CD14-positive monocyte (primary cell): ENCODE measurements at regions not wholly inside any gene's neighbourhood (a gene's known extent, or its start where the extent isn't known, plus 50 kb on each side); places are given as distances from the start of the nearest gene placed in this dataset.

Experiments used
- DNase-seq, 3 donors: peaks; one replicate each; pipeline ENCODE4 v3.0.0-alpha.2; 2011 to 2022
- H2AFZ ChIP-seq: 2 replicates; pipeline ENCODE4 v1.6.0; 2012; ENCODE audit warnings: mild to moderate bottlenecking, low read depth, low read length, inconsistent platforms; ENCODE audit not compliant: insufficient read depth, poor library complexity, severe bottlenecking
- H3K27ac ChIP-seq, 2 donors: 1 replicate in 1 of 2; 2 replicates in 1 of 2; pipeline ENCODE4 v1.5.1; 2012 to 2013; ENCODE audit warnings: low read length in 2 of 2, control low read depth in 1 of 2, inconsistent platforms in 1 of 2, low read depth in 1 of 2, mild to moderate bottlenecking in 1 of 2
- H3K27me3 ChIP-seq, 2 donors: one replicate each; pipeline versions ENCODE4 v1.6.0 to v1.6.1; 2011 to 2013; ENCODE audit warnings: low read length in 2 of 2; ENCODE audit not compliant: control insufficient read depth in 2 of 2, insufficient read depth in 2 of 2
- H3K36me3 ChIP-seq, 2 donors: replicated peaks in 1 of 2; 1 replicate in 1 of 2; 2 replicates in 1 of 2; pipeline versions ENCODE4 v1.5.1 to v1.6.1; 2012 to 2013; ENCODE audit warnings: low read length in 2 of 2, control low read depth in 1 of 2, inconsistent platforms in 1 of 2, mild to moderate bottlenecking in 1 of 2; ENCODE audit not compliant: insufficient read depth in 2 of 2, control insufficient read depth in 1 of 2
- H3K4me1 ChIP-seq, 2 donors: 1 replicate in 1 of 2; 2 replicates in 1 of 2; pipeline versions ENCODE4 v1.5.1 to v1.6.1; 2012 to 2013; ENCODE audit warnings: low read length in 2 of 2, control low read depth in 1 of 2, inconsistent platforms in 1 of 2, mild to moderate bottlenecking in 1 of 2, moderate library complexity in 1 of 2; ENCODE audit not compliant: insufficient read depth in 2 of 2, control insufficient read depth in 1 of 2
- H3K4me2 ChIP-seq: replicated peaks from 2 replicates; pipeline ENCODE3; 2012; ENCODE audit warnings: low read length, moderate library complexity, mild to moderate bottlenecking; ENCODE audit not compliant: poor library complexity, severe bottlenecking; ENCODE audit errors: extremely low read depth
- H3K4me3 ChIP-seq, 3 experiments: fragments of 200-600 bp in 1 of 3; sonication (generic) in 1 of 3; replicated peaks in 1 of 3; 1 replicate in 2 of 3; 2 replicates in 1 of 3; pipeline ENCODE4 v1.5.1; 2011 to 2013; ENCODE audit warnings: low read length in 3 of 3, mild to moderate bottlenecking in 3 of 3, control low read depth in 2 of 3, low read depth in 2 of 3, inconsistent platforms in 1 of 3, moderate library complexity in 1 of 3
- H3K79me2 ChIP-seq: 2 replicates; pipeline ENCODE4 v1.6.0; 2012; ENCODE audit warnings: mild to moderate bottlenecking, control low read depth, inconsistent platforms, low read length, moderate library complexity; ENCODE audit not compliant: insufficient read depth
- H3K9ac ChIP-seq: 2 replicates; pipeline ENCODE4 v1.6.0; 2017; ENCODE audit warnings: low read length, mild to moderate bottlenecking; ENCODE audit not compliant: insufficient read depth, poor library complexity, severe bottlenecking
- H3K9me3 ChIP-seq, 2 donors: replicated peaks in 1 of 2; 1 replicate in 1 of 2; 2 replicates in 1 of 2; pipeline versions ENCODE4 v1.5.1 to v1.6.1; 2012 to 2013; ENCODE audit warnings: low read length in 2 of 2, control low read depth in 1 of 2; ENCODE audit not compliant: control insufficient read depth in 1 of 2, insufficient read depth in 1 of 2
- H4K20me1 ChIP-seq: 2 replicates; pipeline ENCODE4 v1.6.0; 2012; ENCODE audit warnings: mild to moderate bottlenecking, low read length, control low read depth, moderate library complexity; ENCODE audit not compliant: insufficient read depth
- H3K27ac Mint-ChIP-seq, 7 donors: one replicate each; pipeline ENCODE4 v1.8.0; 2020; ENCODE audit warnings: mild to moderate bottlenecking in 7 of 7, mixed read lengths in 7 of 7, moderate library complexity in 6 of 7, inconsistent platforms in 2 of 7
- H3K27me3 Mint-ChIP-seq, 3 donors: one replicate each; pipeline ENCODE4 v1.8.0; 2021 to 2022; ENCODE audit warnings: low read depth in 3 of 3, mild to moderate bottlenecking in 3 of 3, mixed read lengths in 3 of 3, moderate library complexity in 3 of 3, inconsistent platforms in 1 of 3
- H3K36me3 Mint-ChIP-seq, 2 donors: one replicate each; pipeline ENCODE4 v1.8.0; 2020; ENCODE audit warnings: mixed read lengths in 2 of 2, inconsistent platforms in 1 of 2, mild to moderate bottlenecking in 1 of 2
- H3K4me1 Mint-ChIP-seq: one replicate; pipeline ENCODE4 v1.8.0; 2020; ENCODE audit warnings: mild to moderate bottlenecking, mixed read lengths
- H3K4me3 Mint-ChIP-seq, 2 donors: one replicate each; pipeline ENCODE4 v1.8.0; 2020; ENCODE audit warnings: mild to moderate bottlenecking in 2 of 2, mixed read lengths in 2 of 2, moderate library complexity in 1 of 2
- H3K9me3 Mint-ChIP-seq, 7 donors: one replicate each; pipeline ENCODE4 v1.8.0; 2020 to 2022; ENCODE audit warnings: mixed read lengths in 7 of 7, mild to moderate bottlenecking in 6 of 7, moderate library complexity in 6 of 7, inconsistent platforms in 2 of 7
- CTCF ChIP-seq: fragments of 200-600 bp; IDR thresholded peaks from one replicate; pipeline ENCODE4 v1.8.0; 2022; ENCODE audit warnings: antibody characterized with exemption, mild to moderate bottlenecking
- WGBS: methylation state at CpG from one replicate; pipeline ENCODE4 v1.1.5; 2013; ENCODE audit warnings: missing lambda C conversion rate; ENCODE audit not compliant: insufficient coverage; 5-methylcytosine and 5-hydroxymethylcytosine counted together
- intact Hi-C, 2 donors: fragments of 100-400 bp; cut with micrococcal nuclease; formaldehyde crosslinking; loops; one replicate each; pipeline versions ENCODE4 v1.15.0 to v1.15.1; 2023

- Histone ChIP-seq H2AFZ (no peak overlapping the region), H3K9ac (no peak overlapping the region), H3K9me3 (no peaks in the 10 kb centered on the region), H3K27ac (no peak overlapping the region), H3K4me3 (no peak overlapping the region), H3K27me3 (no peaks in the 10 kb centered on the region), H3K4me1 (no peaks in the 10 kb centered on the region), H3K4me2 (no peak overlapping the region), H3K79me2 (no peaks in the 10 kb centered on the region), H3K36me3 (no peaks in the 10 kb centered on the region), H4K20me1 (no peaks in the 10 kb centered on the region)
- no peak for TF ChIP-seq CTCF
- H3K4me3 Mint-ChIP-seq: no peak overlapping the region
- WGBS: 52% methylated on average over 7 of the region's 9 CpGs
- no peaks in the 10 kb centered on the region for H3K36me3 Mint-ChIP-seq
- peaks cover 0 to 10% (median 2%) of the 10 kb centered on the region in 7 donors for H3K9me3 Mint-ChIP-seq
- no peak overlapping the region for H3K27ac Mint-ChIP-seq
- H3K4me1 Mint-ChIP-seq: no peaks in the 10 kb centered on the region
- DNase-seq: no peak
- intact Hi-C loops: no loop called here
- H3K27me3 Mint-ChIP-seq: peaks cover 0 to 1% (median 0%) of the 10 kb centered on the region in 3 donors
These were observed 1045.7 kb upstream of the CELF4 start for GRCh38 chr18:38611036-38611964.

DNA sequence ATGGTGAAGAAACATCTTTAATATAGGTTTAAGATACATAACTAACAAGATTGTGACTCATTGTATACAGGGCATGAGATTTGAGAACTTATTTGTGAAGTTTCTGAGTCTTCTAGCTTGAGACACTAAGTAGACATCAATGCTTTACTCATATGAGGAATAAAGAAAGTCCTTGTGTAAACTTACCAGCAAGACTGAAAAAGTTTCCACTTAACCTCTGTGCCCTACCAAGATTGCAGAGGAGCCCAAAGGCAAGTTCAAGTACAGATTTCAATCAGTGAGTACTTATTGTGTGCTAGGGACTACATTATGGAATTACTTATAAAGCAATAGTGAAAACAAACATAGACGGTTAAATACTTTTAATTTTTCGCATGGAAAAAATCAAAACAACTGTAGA, 1041.2 kb upstream of the CELF4 start:
- Histone ChIP-seq H3K36me3 (no peaks in the 10 kb centered on the region), H3K4me1 (no peaks in the 10 kb centered on the region), H2AFZ (no peak overlapping the region), H3K4me3 (no peak overlapping the region), H4K20me1 (no peaks in the 10 kb centered on the region), H3K27me3 (no peaks in the 10 kb centered on the region), H3K4me2 (no peak overlapping the region), H3K9me3 (no peaks in the 10 kb centered on the region), H3K27ac (no peak overlapping the region), H3K79me2 (no peaks in the 10 kb centered on the region), H3K9ac (no peak overlapping the region)
- DNase-seq: no peak
- intact Hi-C loops: no loop called here
- 76% methylated on average over 2 of the region's 2 CpGs for WGBS
- Mint-ChIP-seq H3K27ac (no peak overlapping the region), H3K9me3 (peaks cover 0 to 10% (median under 1%) of the 10 kb centered on the region in 7 donors), H3K36me3 (no peaks in the 10 kb centered on the region), H3K4me1 (no peaks in the 10 kb centered on the region), H3K27me3 (no peaks in the 10 kb centered on the region), H3K4me3 (no peak overlapping the region)
- TF ChIP-seq CTCF: no peak
